ENCODE measurements at regions not wholly inside any gene's neighbourhood (a gene's known extent, or its start where the extent isn't known, plus 50 kb on each side); places are given as distances from the start of the nearest gene placed in this dataset.

GRCh38 chr5:73355108-73355507 lies 93.5 kb downstream of the FOXD1 start:
- no peaks in the 10 kb centered on the region for H3K36me3 ChIP-seq
- in situ Hi-C loops (cut with MboI; ENCODE audit: low sequenced_read_pairs in 4 of 4): no loop called here
- DNase-seq (no peak), ATAC-seq (no peak)
- TF ChIP-seq, protein P1, sequence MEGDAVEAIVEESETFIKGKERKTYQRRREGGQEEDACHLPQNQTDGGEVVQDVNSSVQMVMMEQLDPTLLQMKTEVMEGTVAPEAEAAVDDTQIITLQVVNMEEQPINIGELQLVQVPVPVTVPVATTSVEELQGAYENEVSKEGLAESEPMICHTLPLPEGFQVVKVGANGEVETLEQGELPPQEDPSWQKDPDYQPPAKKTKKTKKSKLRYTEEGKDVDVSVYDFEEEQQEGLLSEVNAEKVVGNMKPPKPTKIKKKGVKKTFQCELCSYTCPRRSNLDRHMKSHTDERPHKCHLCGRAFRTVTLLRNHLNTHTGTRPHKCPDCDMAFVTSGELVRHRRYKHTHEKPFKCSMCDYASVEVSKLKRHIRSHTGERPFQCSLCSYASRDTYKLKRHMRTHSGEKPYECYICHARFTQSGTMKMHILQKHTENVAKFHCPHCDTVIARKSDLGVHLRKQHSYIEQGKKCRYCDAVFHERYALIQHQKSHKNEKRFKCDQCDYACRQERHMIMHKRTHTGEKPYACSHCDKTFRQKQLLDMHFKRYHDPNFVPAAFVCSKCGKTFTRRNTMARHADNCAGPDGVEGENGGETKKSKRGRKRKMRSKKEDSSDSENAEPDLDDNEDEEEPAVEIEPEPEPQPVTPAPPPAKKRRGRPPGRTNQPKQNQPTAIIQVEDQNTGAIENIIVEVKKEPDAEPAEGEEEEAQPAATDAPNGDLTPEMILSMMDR (IDR thresholded peaks at IDR 0.05 in 4 of 5, conservative IDR thresholded peaks at IDR 0.05 in 1 of 5): no peak
- no peak for TF ChIP-seq POLR2A (IDR thresholded peaks at IDR 0.05)
- H3K4me3 ChIP-seq: no peak overlapping the region
- intact Hi-C loops (cut with DNase I; ENCODE audit: low total_unique reads): no loop called here
- no peaks in the 10 kb centered on the region for H3K9me3 ChIP-seq
- H3K4me1 ChIP-seq: no peaks in the 10 kb centered on the region
- H3K27ac ChIP-seq: no peak overlapping the region
- H3K27me3 ChIP-seq: peaks cover 11 to 18% (median 15%) of the 10 kb centered on the region in 3 donors

DNA sequence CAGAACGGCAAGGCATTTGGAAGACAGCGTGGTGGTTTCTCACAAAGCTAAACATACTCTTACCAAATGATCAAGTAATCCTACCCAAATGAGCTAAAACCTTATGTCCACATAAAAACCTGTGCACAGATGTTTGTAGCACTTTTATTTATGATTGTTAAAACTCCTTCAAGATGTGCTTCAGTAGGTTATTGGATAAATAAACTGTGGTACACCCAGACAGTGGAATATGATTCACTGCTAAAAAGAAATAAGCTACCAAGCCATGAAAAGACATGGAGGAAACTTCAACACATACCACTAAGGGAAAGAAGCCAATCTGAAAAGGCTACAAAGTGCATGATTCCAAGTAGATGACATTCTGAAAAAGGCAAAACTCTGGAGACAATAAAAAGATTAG lies 94.2 kb downstream of the FOXD1 start:
- TF ChIP-seq, protein P1 (IDR thresholded peaks at IDR 0.05 in 4 of 5, conservative IDR thresholded peaks at IDR 0.05 in 1 of 5): no peak
- TF ChIP-seq POLR2A (IDR thresholded peaks at IDR 0.05): no peak
- no peaks in the 10 kb centered on the region for H3K4me1 ChIP-seq
- in situ Hi-C loops (cut with MboI; ENCODE audit: low sequenced_read_pairs in 4 of 4): no loop called here
- no peaks in the 10 kb centered on the region for H3K9me3 ChIP-seq
- ATAC-seq (no peak), DNase-seq (no peak)
- no peak overlapping the region for H3K27ac ChIP-seq
- H3K27me3 ChIP-seq: peaks cover 11 to 18% (median 15%) of the 10 kb centered on the region in 3 donors
- no peak overlapping the region for H3K4me3 ChIP-seq
- no peaks in the 10 kb centered on the region for H3K36me3 ChIP-seq
- intact Hi-C loops (cut with DNase I; ENCODE audit: low total_unique reads): no loop called here

- Histone ChIP-seq H3K4me1 (no peaks in the 10 kb centered on the region), H3K36me3 (no peaks in the 10 kb centered on the region), H3K27me3 (peaks cover 11 to 18% (median 15%) of the 10 kb centered on the region in 3 donors), H3K27ac (no peak overlapping the region), H3K4me3 (no peak overlapping the region), H3K9me3 (no peaks in the 10 kb centered on the region)
- DNase-seq (no peak), ATAC-seq (no peak)
- TF ChIP-seq, protein P1 (IDR thresholded peaks at IDR 0.05 in 4 of 5, conservative IDR thresholded peaks at IDR 0.05 in 1 of 5): no peak
- no peak for TF ChIP-seq POLR2A (IDR thresholded peaks at IDR 0.05)
- intact Hi-C loops (cut with DNase I; ENCODE audit: low total_unique reads): no loop called here
- in situ Hi-C loops (cut with MboI; ENCODE audit: low sequenced_read_pairs in 4 of 4): no loop called here
These were observed 95.8 kb downstream of the FOXD1 start for GRCh38 chr5:73352649-73353230.

DNA sequence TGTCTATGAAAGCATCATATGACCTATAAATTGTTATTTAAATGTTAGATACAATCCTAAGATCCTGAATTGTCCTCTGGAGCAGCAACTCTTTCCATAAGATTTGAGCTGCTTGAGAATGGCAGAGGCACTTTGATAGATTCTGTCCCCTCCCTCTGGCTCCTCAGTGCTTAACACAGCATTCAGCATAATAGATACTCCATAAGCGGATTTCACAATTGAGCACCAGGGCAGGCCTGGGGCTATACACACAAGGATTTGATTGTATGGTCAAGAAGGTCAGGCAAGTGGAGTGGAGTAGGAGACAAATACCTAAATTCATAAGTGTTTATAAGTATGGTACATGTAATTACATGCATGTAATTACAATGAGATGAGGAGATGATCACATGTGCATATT lies 96.3 kb downstream of the FOXD1 start:
- intact Hi-C loops (cut with DNase I; ENCODE audit: low total_unique reads) (no loop called here), in situ Hi-C loops (cut with MboI; ENCODE audit: low sequenced_read_pairs in 4 of 4) (no loop called here)
- Histone ChIP-seq H3K9me3 (no peaks in the 10 kb centered on the region), H3K27me3 (peaks cover 11 to 18% (median 15%) of the 10 kb centered on the region in 3 donors), H3K36me3 (no peaks in the 10 kb centered on the region), H3K4me1 (no peaks in the 10 kb centered on the region), H3K27ac (no peak overlapping the region), H3K4me3 (no peak overlapping the region)
- DNase-seq (no peak), ATAC-seq (no peak)
- TF ChIP-seq, protein P1 (IDR thresholded peaks at IDR 0.05 in 4 of 5, conservative IDR thresholded peaks at IDR 0.05 in 1 of 5): no peak
- no peak for TF ChIP-seq POLR2A (IDR thresholded peaks at IDR 0.05)

DNA sequence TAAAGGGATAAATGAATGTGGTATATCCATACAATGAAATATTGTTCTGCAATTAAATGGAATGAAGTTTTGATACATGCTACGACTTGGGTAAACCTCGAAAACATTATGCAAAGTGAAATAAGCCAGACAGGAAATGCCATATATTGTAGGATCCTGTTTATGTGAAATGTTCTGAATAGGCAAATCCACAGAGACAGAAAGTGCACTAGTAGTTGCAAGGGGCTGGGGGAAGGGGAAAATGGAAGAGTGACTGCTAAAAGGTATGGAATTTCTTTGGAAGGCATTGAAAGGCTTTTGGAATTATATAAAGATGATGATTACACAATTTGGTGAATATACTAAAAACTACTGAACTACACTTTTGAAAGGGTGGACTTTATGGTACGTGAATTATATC lies 97.0 kb downstream of the FOXD1 start:
- Histone ChIP-seq H3K9me3 (no peaks in the 10 kb centered on the region), H3K27me3 (peaks cover 6 to 15% (median 15%) of the 10 kb centered on the region in 3 donors), H3K4me1 (no peaks in the 10 kb centered on the region), H3K27ac (no peak overlapping the region), H3K4me3 (no peak overlapping the region), H3K36me3 (no peaks in the 10 kb centered on the region)
- in situ Hi-C loops (cut with MboI; ENCODE audit: low sequenced_read_pairs in 4 of 4): no loop called here
- intact Hi-C loops (cut with DNase I; ENCODE audit: low total_unique reads): no loop called here
- no peak for TF ChIP-seq POLR2A (IDR thresholded peaks at IDR 0.05)
- TF ChIP-seq, protein P1 (IDR thresholded peaks at IDR 0.05 in 4 of 5, conservative IDR thresholded peaks at IDR 0.05 in 1 of 5): no peak
- DNase-seq (no peak), ATAC-seq (no peak)

Data from gastrocnemius medialis (tissue), 4 donors.